HL-60 (cell line): ENCODE measurements at regions not wholly inside any gene's neighbourhood (a gene's known extent, or its start where the extent isn't known, plus 50 kb on each side); places are given as distances from the start of the nearest gene placed in this dataset.

Source experiments
- CTCF ChIP-seq: IDR thresholded peaks from one replicate; pipeline ENCODE4 v1.5.1; 2011; ENCODE audit warnings: low read length, control low read depth, inconsistent platforms; ENCODE audit not compliant: insufficient read depth
- POLR2AphosphoS5 ChIP-seq: IDR thresholded peaks from 2 replicates; pipeline ENCODE4 v1.6.1; 2012; ENCODE audit warnings: low read depth
- REST ChIP-seq: IDR thresholded peaks from 2 replicates; pipeline ENCODE4 v1.6.1; 2012; ENCODE audit warnings: low read depth; ENCODE audit not compliant: insufficient replicate concordance

- TF ChIP-seq CTCF (no peak), POLR2AphosphoS5 (no peak), REST (no peak)
These were observed 379.9 kb downstream of the LIG4 start for GRCh38 chr13:107835339-107836018.
